HCT116 (cell line): ENCODE measurements at regions not wholly inside any gene's neighbourhood (a gene's known extent, or its start where the extent isn't known, plus 50 kb on each side); places are given as distances from the start of the nearest gene placed in this dataset.

Experiments used
- ATAC-seq: fragments of 200-7000 bp; cut with Tn5 transposase; 2 replicates; pipeline ENCODE4 v1.9.1; 2020; ENCODE audit warnings: mild to moderate bottlenecking, moderate library complexity
- BruUV-seq: library from RNA; stranded (reverse); fragments of 400-500 nt; replicated peaks from 2 replicates; lab custom pipeline; 2021; lab: Mats Ljungman, UMichigan
- CTCF ChIA-PET: fragments of 300-600 bp; sonication (Branson Sonifier 250); formaldehyde crosslinking; loops from one replicate; lab custom pipeline; 2021; ENCODE audit warnings: antibody characterized with exemption; lab: Charles Lee
- POLR2A ChIA-PET: fragments of 300-600, 350-600 bp; sonication (Branson Sonifier 250); formaldehyde crosslinking; loops from one replicate; lab custom pipeline; 2021; ENCODE audit warnings: antibody characterized with exemption; lab: Charles Lee
- RAD21 ChIA-PET, 2 experiments: fragments of 300-600 bp; sonication (Branson Sonifier 250); formaldehyde crosslinking; loops; one replicate each; lab custom pipeline; 2023; ENCODE audit warnings: low total read pairs in 2 of 2; ENCODE audit not compliant: uncharacterized antibody in 2 of 2, unreplicated experiment in 2 of 2, low non-redundant PET in 1 of 2; lab: Charles Lee
- DNase-seq: peaks from one replicate; pipeline ENCODE4 v3.0.0-alpha.2; 2010; ENCODE audit warnings: low read depth, low spot score
- H2AFZ ChIP-seq: fragments of 200-600 bp; shearing (Covaris generic), sonication (generic); 2 replicates; pipeline ENCODE4 v1.6.1; 2017; ENCODE audit warnings: low read depth, mixed run types, mixed read lengths, antibody characterized with exemption, low read length; ENCODE audit not compliant: poor library complexity, severe bottlenecking
- H3K27ac ChIP-seq: 2 replicates; pipeline ENCODE4 v1.5.1; 2012; ENCODE audit warnings: low read depth, low read length
- H3K27me3 ChIP-seq: fragments of 200-600 bp; sonication (generic); 2 replicates; pipeline ENCODE4 v1.6.1; 2016; ENCODE audit warnings: mixed run types, low read length, mixed read lengths; ENCODE audit not compliant: insufficient read depth
- H3K36me3 ChIP-seq, 2 experiments: fragments of 200-500 bp in 1 of 2; fragments of 200-600 bp in 1 of 2; sonication (Bioruptor generic) in 1 of 2; sonication (generic) in 1 of 2; 2 replicates each; pipeline versions ENCODE4 v1.5.1 to v1.6.1; 2014 to 2016; ENCODE audit warnings: low read length in 2 of 2, inconsistent platforms in 1 of 2, mixed read lengths in 1 of 2, mixed run types in 1 of 2; ENCODE audit not compliant: insufficient read depth in 2 of 2, control insufficient read depth in 1 of 2
- H3K4me1 ChIP-seq, 2 experiments: fragments of 200-600 bp in 1 of 2; sonication (generic) in 1 of 2; 2 replicates each; pipeline versions ENCODE4 v1.5.1 to v1.6.1; 2012 to 2017; ENCODE audit warnings: low read length in 2 of 2, inconsistent platforms in 1 of 2, mild to moderate bottlenecking in 1 of 2, mixed read lengths in 1 of 2, mixed run types in 1 of 2, moderate library complexity in 1 of 2; ENCODE audit not compliant: insufficient read depth in 2 of 2, control insufficient read depth in 1 of 2
- H3K4me2 ChIP-seq: fragments of 200-600 bp; sonication (generic); 2 replicates; pipeline ENCODE4 v1.6.1; 2017; ENCODE audit warnings: mixed run types, low read length, mixed read lengths
- H3K4me3 ChIP-seq, 2 experiments: fragments of 200-600 bp in 1 of 2; sonication (generic) in 1 of 2; replicated peaks in 1 of 2; 2 replicates each; pipeline ENCODE4 v1.5.1; 2011 to 2016; ENCODE audit warnings: low read length in 2 of 2, control low read depth in 1 of 2, low read depth in 1 of 2, mild to moderate bottlenecking in 1 of 2, mixed read lengths in 1 of 2, mixed run types in 1 of 2
- H3K79me2 ChIP-seq: fragments of 200-600 bp; sonication (generic); 2 replicates; pipeline ENCODE4 v1.6.1; 2017; ENCODE audit warnings: mild to moderate bottlenecking, mixed run types, low read length, moderate library complexity, mixed read lengths; ENCODE audit not compliant: insufficient read depth
- H3K9ac ChIP-seq: fragments of 200-600 bp; sonication (generic); 2 replicates; pipeline ENCODE4 v1.6.1; 2016; ENCODE audit warnings: low read length, mixed read lengths
- H3K9me2 ChIP-seq: fragments of 200-600 bp; sonication (generic), shearing (Covaris generic); 2 replicates; pipeline ENCODE4 v1.6.1; 2017; ENCODE audit warnings: mixed run types, mild to moderate bottlenecking, moderate library complexity; ENCODE audit not compliant: insufficient read depth
- H3K9me3 ChIP-seq, 2 experiments: fragments of 200-500 bp in 1 of 2; fragments of 200-600 bp in 1 of 2; sonication (Bioruptor generic) in 1 of 2; sonication (generic) in 1 of 2; 2 replicates each; pipeline ENCODE4 v1.6.1; 2014 to 2017; ENCODE audit warnings: low read length in 2 of 2, mixed read lengths in 2 of 2, inconsistent platforms in 1 of 2, low read depth in 1 of 2, mild to moderate bottlenecking in 1 of 2, mixed run types in 1 of 2, moderate library complexity in 1 of 2; ENCODE audit not compliant: control insufficient read depth in 1 of 2, insufficient read depth in 1 of 2
- H4K20me1 ChIP-seq: fragments of 200-600 bp; sonication (generic), shearing (Covaris generic); 2 replicates; pipeline ENCODE4 v1.6.1; 2017; ENCODE audit warnings: mixed run types, mild to moderate bottlenecking, moderate library complexity; ENCODE audit not compliant: insufficient read depth
- CEBPB ChIP-seq: IDR thresholded peaks from 2 replicates; pipeline ENCODE4 v1.6.1; 2012; ENCODE audit warnings: low read depth
- EGR1 ChIP-seq: IDR thresholded peaks from 2 replicates; pipeline ENCODE4 v1.6.1; 2012; ENCODE audit warnings: low read depth
- ELF1 ChIP-seq: IDR thresholded peaks from 2 replicates; pipeline ENCODE4 v1.6.1; 2012; ENCODE audit warnings: low read depth, borderline replicate concordance
- FOSL1 ChIP-seq: IDR thresholded peaks from 2 replicates; pipeline ENCODE4 v1.6.1; 2012; ENCODE audit warnings: low read depth
- MAX ChIP-seq: IDR thresholded peaks from 2 replicates; pipeline ENCODE4 v1.6.1; 2012
- RAD21 ChIP-seq: IDR thresholded peaks from 2 replicates; pipeline ENCODE4 v1.6.1; 2012; ENCODE audit warnings: low read depth, mild to moderate bottlenecking
- REST ChIP-seq: IDR thresholded peaks from 2 replicates; pipeline ENCODE4 v1.6.1; 2012; ENCODE audit warnings: low read depth
- YY1 ChIP-seq: IDR thresholded peaks from 2 replicates; pipeline ENCODE4 v1.6.1; 2011; ENCODE audit warnings: low read length, low read depth, moderate library complexity, mild to moderate bottlenecking; ENCODE audit not compliant: insufficient replicate concordance; ENCODE audit errors: extremely low read depth
- ZNF274 ChIP-seq: fragments of 200-500 bp; sonication (Bioruptor generic); IDR thresholded peaks from 2 replicates; pipeline ENCODE4 v1.6.1; 2014; ENCODE audit warnings: mild to moderate bottlenecking, low read depth, low read length, inconsistent platforms
- intact Hi-C: fragments of 100-400 bp; cut with micrococcal nuclease; formaldehyde crosslinking; loops from 2 replicates; pipeline ENCODE4 v1.10.0; 2022

GRCh38 chr5:3943859-3944258 lies 348.2 kb downstream of the IRX1 start:
- DNase-seq = no peak
- Histone ChIP-seq H3K9me2 (no peaks in the 10 kb centered on the region), H3K36me3 (no peaks in the 10 kb centered on the region), H2AFZ (no peak overlapping the region), H3K9ac (no peak overlapping the region), H3K9me3 (peaks cover 9 to 18% of the 10 kb centered on the region in 2 experiments; a peak in 2 of 4 replicates), H4K20me1 (no peaks in the 10 kb centered on the region), H3K4me3 (no peak overlapping the region), H3K27ac (no peak overlapping the region), H3K79me2 (no peaks in the 10 kb centered on the region), H3K4me1 (no peaks in the 10 kb centered on the region), H3K4me2 (no peak overlapping the region), H3K27me3 (no peaks in the 10 kb centered on the region)
- RAD21 ChIA-PET = no interaction called here
- TF ChIP-seq MAX (no peak), EGR1 (no peak), ELF1 (no peak), REST (no peak), RAD21 (no peak), YY1 (no peak), FOSL1 (no peak), CEBPB (no peak), ZNF274 (no peak)
- POLR2A ChIA-PET = no interaction called here
- BruUV-seq = no TSS peak
- intact Hi-C loops = no loop called here
- CTCF ChIA-PET = no interaction called here
- ATAC-seq = no peak
